ENCODE measurements at regions not wholly inside any gene's neighbourhood (a gene's known extent, or its start where the extent isn't known, plus 50 kb on each side); places are given as distances from the start of the nearest gene placed in this dataset.

DNA sequence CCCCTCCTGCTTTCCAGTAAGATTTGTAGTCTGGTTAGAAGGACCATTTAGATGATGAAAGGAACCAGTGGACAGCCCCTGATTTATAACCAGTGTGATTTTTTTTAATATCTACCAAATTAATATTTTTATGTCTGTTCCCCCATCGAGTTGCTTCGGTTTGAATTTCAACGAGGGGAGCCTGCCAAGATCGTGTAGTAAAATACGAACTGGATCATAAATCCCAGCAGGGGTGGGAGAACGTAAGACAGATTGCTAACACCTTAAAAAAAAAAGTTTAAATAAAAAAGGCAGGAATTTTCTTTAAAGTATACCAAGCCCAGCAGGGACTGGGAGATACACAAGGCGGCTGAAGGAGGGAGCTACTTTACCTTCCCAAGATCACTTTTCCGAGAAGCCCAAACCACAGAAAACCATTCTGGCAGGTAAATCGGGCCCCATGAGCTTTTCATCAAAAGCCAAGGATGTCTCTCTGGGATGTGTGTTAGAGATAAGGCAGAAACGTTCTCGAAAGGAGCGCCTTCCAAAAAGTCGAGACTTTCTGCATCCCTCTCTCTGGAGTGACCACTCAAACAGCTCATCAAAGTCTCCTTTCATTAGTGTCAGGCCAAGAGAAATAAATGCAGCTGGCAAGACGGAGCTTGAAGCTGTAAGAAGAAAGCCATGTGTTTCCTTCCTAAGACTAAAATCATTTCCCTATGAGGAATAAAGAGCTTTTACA is 270.5 kb upstream of the NFE2L3 start:
- in situ Hi-C loops (cut with MboI; ENCODE audit: low sequenced_read_pairs, unreplicated experiment) = loop anchor here (25.0 kb wide), 2 partner anchors 631 to 781 kb away; no protein-coding TSS in a partner anchor
- DNase-seq (ENCODE audit: low spot score) = no peak

DNA sequence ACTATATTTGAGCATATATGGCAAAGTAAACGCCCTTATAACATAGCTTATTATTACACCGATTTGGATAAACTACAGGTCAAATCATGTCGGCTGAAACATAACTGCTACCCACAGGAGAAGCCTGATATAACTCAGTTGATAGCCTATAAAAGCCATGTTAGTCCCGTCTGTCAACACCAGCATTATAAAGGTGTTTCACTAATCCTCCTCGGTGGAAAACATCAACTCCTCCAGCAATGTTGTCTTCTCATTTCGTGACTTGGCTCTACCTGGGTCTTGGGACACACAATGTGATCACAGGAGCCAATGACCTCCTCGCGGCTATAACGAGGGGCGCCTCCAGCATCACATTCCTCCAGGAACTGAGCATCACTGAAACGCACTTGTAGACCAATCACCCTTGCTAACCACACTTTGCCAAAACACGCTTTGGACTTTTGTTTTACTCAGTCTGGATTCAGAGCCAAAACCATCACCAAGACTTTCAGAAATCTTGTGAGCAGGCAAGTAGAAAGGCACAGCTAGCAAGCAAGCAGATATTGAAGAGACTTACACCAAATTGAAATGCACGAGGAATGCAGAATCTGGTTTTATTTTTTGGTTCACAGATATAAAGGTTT is 269.7 kb upstream of the NFE2L3 start:
- TF ChIP-seq, protein P1, sequence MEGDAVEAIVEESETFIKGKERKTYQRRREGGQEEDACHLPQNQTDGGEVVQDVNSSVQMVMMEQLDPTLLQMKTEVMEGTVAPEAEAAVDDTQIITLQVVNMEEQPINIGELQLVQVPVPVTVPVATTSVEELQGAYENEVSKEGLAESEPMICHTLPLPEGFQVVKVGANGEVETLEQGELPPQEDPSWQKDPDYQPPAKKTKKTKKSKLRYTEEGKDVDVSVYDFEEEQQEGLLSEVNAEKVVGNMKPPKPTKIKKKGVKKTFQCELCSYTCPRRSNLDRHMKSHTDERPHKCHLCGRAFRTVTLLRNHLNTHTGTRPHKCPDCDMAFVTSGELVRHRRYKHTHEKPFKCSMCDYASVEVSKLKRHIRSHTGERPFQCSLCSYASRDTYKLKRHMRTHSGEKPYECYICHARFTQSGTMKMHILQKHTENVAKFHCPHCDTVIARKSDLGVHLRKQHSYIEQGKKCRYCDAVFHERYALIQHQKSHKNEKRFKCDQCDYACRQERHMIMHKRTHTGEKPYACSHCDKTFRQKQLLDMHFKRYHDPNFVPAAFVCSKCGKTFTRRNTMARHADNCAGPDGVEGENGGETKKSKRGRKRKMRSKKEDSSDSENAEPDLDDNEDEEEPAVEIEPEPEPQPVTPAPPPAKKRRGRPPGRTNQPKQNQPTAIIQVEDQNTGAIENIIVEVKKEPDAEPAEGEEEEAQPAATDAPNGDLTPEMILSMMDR (IDR thresholded peaks at IDR 0.05; ENCODE audit: borderline replicate concordance, control extremely low read depth, extremely low read depth, insufficient read depth, missing control alignments) = no peak
- DNase-seq (ENCODE audit: low spot score) = no peak
- in situ Hi-C loops (cut with MboI; ENCODE audit: low sequenced_read_pairs, unreplicated experiment) = loop anchor here (25.0 kb wide), 2 partner anchors 630 to 780 kb away; no protein-coding TSS in a partner anchor

More for the DNA sequence above, 270.5 kb upstream of the NFE2L3 start:
- TF ChIP-seq, protein P1 (IDR thresholded peaks at IDR 0.05; ENCODE audit: borderline replicate concordance, control extremely low read depth, extremely low read depth, insufficient read depth, missing control alignments) = no peak

DNA sequence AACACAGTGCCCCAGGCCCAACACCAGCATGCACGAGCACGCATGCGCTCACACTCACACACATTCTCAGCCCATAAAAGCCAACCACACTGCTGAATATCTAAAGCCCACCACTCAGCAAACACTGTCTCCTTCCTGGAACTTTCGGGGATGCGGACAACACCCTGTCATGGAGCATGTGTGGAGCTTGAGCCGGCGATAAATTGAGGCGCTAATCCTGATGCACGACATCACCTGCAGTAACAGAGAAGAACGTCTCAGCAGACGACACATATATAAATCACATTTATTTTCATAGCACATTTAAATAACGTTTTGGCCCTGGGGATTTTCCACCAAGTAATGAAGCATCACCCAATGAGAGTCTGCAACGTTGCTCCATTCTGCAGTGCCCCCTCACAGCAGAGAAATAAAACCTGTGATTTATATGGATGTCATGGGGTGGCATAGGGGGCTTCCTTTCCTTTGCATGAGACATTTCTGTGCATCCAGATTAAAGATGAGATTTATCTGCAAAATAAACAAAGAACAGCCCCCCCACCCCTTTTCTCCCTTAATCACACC is 267.7 kb upstream of the NFE2L3 start:
- no peak for DNase-seq (ENCODE audit: low spot score)
- in situ Hi-C loops (cut with MboI; ENCODE audit: low sequenced_read_pairs, unreplicated experiment) = loop anchor here (25.0 kb wide), 2 partner anchors 628 to 778 kb away; no protein-coding TSS in a partner anchor
- TF ChIP-seq, protein P1 (IDR thresholded peaks at IDR 0.05; ENCODE audit: borderline replicate concordance, control extremely low read depth, extremely low read depth, insufficient read depth, missing control alignments) = no peak

DNA sequence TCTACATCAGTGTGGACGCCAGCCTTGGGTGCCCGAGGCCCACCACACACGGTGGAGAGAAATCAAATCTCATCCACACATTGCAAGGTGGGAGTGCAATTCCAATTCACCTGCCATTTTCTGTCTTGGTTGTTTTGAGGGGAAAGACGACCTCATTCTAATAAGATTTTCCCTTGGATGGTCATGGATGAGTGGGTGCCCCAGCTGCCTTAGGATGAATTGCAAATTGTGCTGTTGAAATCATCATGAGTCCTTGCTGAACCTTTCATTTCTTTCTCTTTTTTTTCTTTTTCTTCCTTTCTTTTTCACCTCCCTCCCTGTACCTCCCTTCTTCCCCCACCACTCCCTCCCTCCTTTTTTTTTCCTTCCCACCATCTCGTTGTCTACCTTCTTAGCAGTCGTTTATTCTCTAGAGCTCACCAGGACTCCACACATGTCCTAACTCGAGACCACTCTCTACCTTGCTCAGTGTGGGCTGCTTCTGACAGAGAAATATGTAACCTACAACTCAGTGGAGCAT is 266.9 kb upstream of the NFE2L3 start:
- no peak for DNase-seq (ENCODE audit: low spot score)
- in situ Hi-C loops (cut with MboI; ENCODE audit: low sequenced_read_pairs, unreplicated experiment) = loop anchor here (25.0 kb wide), 2 partner anchors 627 to 777 kb away; no protein-coding TSS in a partner anchor
- TF ChIP-seq, protein P1 (IDR thresholded peaks at IDR 0.05; ENCODE audit: borderline replicate concordance, control extremely low read depth, extremely low read depth, insufficient read depth, missing control alignments) = no peak

DNA sequence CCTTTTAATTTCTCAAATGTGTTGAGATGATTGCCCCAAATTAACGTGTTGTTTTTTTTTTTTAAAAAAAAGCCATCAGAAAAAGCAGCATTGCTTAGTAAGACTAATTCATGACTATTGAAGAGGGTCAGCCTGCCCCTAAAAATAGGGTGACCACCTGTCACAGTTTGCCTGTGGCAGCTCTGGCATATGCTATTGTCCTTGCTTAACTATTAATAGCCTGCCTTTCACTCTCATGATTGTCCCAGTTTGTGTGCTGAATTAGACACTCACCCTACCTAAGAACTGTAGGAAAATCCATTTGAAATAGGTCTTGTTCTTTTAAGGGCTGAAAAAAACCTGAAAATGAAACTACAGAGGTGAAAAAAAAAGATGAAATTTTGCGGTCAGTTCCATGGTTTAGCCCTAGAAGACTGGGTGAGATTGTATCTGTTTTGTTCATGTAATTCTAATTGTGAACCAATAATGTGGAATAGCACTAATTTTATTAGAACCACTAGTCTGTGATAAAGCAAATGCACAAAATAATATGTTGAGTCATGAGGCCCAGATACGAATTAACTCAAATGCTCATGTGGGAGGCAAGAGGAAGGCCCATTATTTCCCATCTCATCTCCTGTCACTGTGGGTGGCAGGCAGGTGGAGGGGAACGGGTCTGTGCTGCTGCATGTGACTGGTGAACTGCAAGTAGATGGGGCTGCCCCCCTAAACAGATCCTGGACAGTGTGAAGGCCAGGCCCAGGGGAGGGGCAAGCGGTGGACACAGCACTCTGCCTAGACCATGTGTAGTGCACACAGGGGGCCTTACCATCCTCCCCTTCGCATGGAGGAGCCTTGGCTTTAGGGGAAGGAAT is 265.4 kb upstream of the NFE2L3 start:
- no peak for DNase-seq (ENCODE audit: low spot score)
- in situ Hi-C loops (cut with MboI; ENCODE audit: low sequenced_read_pairs, unreplicated experiment) = loop anchor here (25.0 kb wide), 2 partner anchors 626 to 776 kb away; no protein-coding TSS in a partner anchor
- TF ChIP-seq, protein P1 (IDR thresholded peaks at IDR 0.05; ENCODE audit: borderline replicate concordance, control extremely low read depth, extremely low read depth, insufficient read depth, missing control alignments) = no peak
